Embryonic facial prominence (tissue), 1 donor: ENCODE measurements at regions not wholly inside any gene's neighbourhood (a gene's known extent, or its start where the extent isn't known, plus 50 kb on each side); places are given as distances from the start of the nearest gene placed in this dataset.

ENCODE experiments used
- DNase-seq: peaks from one replicate; pipeline ENCODE4 v3.0.0-alpha.2; 2016; ENCODE audit errors: extremely low spot score

- DNase-seq = no peak
Measured at GRCh38 chr5:86780018-86780417, 162.3 kb downstream of the COX7C start.

GRCh38 chr5:86786955-86787354 is 169.2 kb downstream of the COX7C start:
- DNase-seq = no peak

GRCh38 chr5:86795659-86796058 is 177.9 kb downstream of the COX7C start:
- DNase-seq = no peak

- DNase-seq = no peak
Measured at GRCh38 chr5:86797677-86798076, 179.9 kb downstream of the COX7C start.

GRCh38 chr5:86806206-86806605 is 188.5 kb downstream of the COX7C start:
- DNase-seq = no peak

- no peak for DNase-seq
Measured at GRCh38 chr5:86807046-86808031, 189.6 kb downstream of the COX7C start.

GRCh38 chr5:86814315-86814714 is 196.6 kb downstream of the COX7C start:
- no peak for DNase-seq

GRCh38 chr5:86814907-86815306 is 197.2 kb downstream of the COX7C start:
- no peak for DNase-seq

- DNase-seq = no peak
Measured at GRCh38 chr5:86824637-86825036, 206.9 kb downstream of the COX7C start.

GRCh38 chr5:86831128-86831527 is 213.4 kb downstream of the COX7C start:
- DNase-seq = no peak

- DNase-seq = no peak
Measured at GRCh38 chr5:86833868-86834267, 216.1 kb downstream of the COX7C start.

- no peak for DNase-seq
Measured at GRCh38 chr5:86837610-86838009, 219.9 kb downstream of the COX7C start.

- no peak for DNase-seq
Measured at GRCh38 chr5:86838083-86838482, 220.3 kb downstream of the COX7C start.

- no peak for DNase-seq
Measured at GRCh38 chr5:86841000-86841644, 223.4 kb downstream of the COX7C start.

- no peak for DNase-seq
Measured at GRCh38 chr5:86858442-86858841, 240.7 kb downstream of the COX7C start.

- no peak for DNase-seq
Measured at GRCh38 chr5:86861512-86861911, 243.8 kb downstream of the COX7C start.

- no peak for DNase-seq
Measured at GRCh38 chr5:86862093-86862492, 244.4 kb downstream of the COX7C start.

- DNase-seq = peak; percentile 45
Measured at GRCh38 chr5:86864051-86864450, 246.3 kb downstream of the COX7C start.

- no peak for DNase-seq
Measured at GRCh38 chr5:86865256-86865785, 247.6 kb downstream of the COX7C start.

GRCh38 chr5:86866036-86866435 is 248.3 kb downstream of the COX7C start:
- DNase-seq = no peak

GRCh38 chr5:86869268-86869667 is 251.5 kb downstream of the COX7C start:
- no peak for DNase-seq

- DNase-seq = no peak
Measured at GRCh38 chr5:86875539-86875938, 257.8 kb downstream of the COX7C start.

GRCh38 chr5:86878250-86878649 is 260.5 kb downstream of the COX7C start:
- DNase-seq = no peak
